ENCODE measurements at regions not wholly inside any gene's neighbourhood (a gene's known extent, or its start where the extent isn't known, plus 50 kb on each side); places are given as distances from the start of the nearest gene placed in this dataset.

DNA sequence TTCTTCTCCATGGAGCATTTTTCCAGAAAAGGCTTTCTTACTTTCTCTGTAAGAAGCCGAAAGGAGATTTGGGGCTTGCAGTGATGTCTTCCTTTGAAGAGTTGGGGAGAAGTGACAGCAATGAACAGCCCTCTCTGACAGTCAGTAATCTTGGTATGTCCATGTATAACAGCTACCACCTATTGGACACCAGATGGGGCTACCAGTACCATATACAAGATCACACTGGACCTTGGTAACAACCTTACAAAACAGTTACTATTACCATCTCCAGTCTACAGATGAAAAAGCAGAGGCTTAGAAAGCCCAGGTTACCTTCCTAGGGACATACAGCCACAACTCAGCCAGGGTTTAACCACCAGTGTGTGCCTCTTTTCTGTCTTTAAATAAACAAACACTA, 272.7 kb upstream of the TRPC7 start (continued):
- TF ChIP-seq, protein P1, sequence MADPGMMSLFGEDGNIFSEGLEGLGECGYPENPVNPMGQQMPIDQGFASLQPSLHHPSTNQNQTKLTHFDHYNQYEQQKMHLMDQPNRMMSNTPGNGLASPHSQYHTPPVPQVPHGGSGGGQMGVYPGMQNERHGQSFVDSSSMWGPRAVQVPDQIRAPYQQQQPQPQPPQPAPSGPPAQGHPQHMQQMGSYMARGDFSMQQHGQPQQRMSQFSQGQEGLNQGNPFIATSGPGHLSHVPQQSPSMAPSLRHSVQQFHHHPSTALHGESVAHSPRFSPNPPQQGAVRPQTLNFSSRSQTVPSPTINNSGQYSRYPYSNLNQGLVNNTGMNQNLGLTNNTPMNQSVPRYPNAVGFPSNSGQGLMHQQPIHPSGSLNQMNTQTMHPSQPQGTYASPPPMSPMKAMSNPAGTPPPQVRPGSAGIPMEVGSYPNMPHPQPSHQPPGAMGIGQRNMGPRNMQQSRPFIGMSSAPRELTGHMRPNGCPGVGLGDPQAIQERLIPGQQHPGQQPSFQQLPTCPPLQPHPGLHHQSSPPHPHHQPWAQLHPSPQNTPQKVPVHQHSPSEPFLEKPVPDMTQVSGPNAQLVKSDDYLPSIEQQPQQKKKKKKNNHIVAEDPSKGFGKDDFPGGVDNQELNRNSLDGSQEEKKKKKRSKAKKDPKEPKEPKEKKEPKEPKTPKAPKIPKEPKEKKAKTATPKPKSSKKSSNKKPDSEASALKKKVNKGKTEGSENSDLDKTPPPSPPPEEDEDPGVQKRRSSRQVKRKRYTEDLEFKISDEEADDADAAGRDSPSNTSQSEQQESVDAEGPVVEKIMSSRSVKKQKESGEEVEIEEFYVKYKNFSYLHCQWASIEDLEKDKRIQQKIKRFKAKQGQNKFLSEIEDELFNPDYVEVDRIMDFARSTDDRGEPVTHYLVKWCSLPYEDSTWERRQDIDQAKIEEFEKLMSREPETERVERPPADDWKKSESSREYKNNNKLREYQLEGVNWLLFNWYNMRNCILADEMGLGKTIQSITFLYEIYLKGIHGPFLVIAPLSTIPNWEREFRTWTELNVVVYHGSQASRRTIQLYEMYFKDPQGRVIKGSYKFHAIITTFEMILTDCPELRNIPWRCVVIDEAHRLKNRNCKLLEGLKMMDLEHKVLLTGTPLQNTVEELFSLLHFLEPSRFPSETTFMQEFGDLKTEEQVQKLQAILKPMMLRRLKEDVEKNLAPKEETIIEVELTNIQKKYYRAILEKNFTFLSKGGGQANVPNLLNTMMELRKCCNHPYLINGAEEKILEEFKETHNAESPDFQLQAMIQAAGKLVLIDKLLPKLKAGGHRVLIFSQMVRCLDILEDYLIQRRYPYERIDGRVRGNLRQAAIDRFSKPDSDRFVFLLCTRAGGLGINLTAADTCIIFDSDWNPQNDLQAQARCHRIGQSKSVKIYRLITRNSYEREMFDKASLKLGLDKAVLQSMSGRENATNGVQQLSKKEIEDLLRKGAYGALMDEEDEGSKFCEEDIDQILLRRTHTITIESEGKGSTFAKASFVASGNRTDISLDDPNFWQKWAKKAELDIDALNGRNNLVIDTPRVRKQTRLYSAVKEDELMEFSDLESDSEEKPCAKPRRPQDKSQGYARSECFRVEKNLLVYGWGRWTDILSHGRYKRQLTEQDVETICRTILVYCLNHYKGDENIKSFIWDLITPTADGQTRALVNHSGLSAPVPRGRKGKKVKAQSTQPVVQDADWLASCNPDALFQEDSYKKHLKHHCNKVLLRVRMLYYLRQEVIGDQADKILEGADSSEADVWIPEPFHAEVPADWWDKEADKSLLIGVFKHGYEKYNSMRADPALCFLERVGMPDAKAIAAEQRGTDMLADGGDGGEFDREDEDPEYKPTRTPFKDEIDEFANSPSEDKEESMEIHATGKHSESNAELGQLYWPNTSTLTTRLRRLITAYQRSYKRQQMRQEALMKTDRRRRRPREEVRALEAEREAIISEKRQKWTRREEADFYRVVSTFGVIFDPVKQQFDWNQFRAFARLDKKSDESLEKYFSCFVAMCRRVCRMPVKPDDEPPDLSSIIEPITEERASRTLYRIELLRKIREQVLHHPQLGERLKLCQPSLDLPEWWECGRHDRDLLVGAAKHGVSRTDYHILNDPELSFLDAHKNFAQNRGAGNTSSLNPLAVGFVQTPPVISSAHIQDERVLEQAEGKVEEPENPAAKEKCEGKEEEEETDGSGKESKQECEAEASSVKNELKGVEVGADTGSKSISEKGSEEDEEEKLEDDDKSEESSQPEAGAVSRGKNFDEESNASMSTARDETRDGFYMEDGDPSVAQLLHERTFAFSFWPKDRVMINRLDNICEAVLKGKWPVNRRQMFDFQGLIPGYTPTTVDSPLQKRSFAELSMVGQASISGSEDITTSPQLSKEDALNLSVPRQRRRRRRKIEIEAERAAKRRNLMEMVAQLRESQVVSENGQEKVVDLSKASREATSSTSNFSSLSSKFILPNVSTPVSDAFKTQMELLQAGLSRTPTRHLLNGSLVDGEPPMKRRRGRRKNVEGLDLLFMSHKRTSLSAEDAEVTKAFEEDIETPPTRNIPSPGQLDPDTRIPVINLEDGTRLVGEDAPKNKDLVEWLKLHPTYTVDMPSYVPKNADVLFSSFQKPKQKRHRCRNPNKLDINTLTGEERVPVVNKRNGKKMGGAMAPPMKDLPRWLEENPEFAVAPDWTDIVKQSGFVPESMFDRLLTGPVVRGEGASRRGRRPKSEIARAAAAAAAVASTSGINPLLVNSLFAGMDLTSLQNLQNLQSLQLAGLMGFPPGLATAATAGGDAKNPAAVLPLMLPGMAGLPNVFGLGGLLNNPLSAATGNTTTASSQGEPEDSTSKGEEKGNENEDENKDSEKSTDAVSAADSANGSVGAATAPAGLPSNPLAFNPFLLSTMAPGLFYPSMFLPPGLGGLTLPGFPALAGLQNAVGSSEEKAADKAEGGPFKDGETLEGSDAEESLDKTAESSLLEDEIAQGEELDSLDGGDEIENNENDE (IDR thresholded peaks at IDR 0.05; ENCODE audit: insufficient replicate concordance, low read length) = no peak
- no peak for TF ChIP-seq SRF (IDR thresholded peaks at IDR 0.05; ENCODE audit: low read depth, low read length)

Measured in H1 (cell line).